ENCODE measurements at regions not wholly inside any gene's neighbourhood (a gene's known extent, or its start where the extent isn't known, plus 50 kb on each side); places are given as distances from the start of the nearest gene placed in this dataset.
A peak's percentile ranks its signal among the peaks of the same experiment; 100 is the strongest.

DNA sequence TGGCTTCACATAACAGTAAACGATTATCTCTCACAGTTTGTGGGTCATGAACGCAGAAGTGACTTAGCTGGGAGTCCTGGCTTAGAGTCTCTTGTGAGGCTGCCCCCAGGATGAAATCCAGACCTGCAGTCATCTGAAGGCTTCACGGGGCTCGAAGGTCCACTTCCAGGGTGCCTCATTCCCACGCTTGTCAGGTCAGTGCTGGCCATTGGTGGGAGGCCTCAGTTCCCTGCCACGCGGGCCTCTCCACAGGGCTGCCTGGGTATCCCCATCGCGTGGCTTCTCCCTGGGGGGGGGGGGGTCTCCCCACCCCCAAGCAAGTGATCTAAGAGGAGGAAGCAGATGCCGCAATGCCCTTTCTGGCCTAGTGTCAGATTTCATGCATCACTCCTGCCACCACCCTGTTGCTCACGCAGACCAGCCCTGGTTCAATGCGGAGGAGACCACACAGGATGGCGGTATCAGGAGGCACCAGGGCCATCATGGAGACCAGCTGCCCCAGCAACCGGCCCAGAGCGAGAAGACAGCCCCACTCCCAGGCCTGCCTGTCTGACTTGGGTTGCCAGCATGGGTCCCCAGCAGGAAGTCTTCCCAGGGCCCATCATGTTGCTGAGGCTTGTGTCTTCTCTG lies 77.3 kb upstream of the CDH5 start:
- DNase-seq: no peak

DNA sequence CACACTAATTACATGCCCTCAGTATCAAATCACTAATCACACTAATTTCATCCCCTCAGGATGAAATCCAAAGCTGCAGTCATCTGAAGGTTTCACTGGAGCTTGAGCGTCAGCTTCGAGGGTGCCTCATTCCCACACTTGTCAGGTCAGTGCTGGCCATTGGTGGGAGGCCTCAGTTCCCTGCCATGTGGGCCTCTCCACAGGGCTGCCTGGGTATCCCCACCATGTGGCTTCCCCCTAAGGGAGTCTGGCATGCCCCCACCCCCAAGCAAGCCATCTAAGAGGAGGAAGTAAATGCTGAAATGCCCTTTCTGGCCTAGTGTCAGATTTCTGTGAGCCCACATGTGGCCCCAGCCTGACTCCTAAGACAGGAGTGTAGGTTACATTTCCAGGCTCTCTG lies 78.6 kb upstream of the CDH5 start:
- DNase-seq: no peak

DNA sequence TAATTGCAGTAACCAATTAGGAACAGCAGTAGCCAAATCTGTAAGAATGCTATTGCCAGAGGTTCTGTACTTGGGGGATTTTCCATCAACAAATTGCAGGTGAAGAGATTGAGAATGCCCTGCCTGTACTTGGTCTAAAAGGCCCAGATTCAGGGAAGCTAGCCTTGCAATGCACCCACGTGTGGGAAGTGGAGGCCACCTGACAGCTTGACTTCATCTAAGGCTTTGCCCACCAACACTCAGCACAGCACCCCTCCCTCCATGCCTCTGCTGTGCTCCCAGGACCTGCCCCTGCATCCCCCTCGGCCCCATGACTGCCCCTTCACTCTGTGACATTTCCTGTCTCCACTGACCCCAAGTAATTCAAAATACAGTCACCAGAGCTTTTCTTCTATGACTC lies 79.1 kb upstream of the CDH5 start:
- no peak for DNase-seq

DNA sequence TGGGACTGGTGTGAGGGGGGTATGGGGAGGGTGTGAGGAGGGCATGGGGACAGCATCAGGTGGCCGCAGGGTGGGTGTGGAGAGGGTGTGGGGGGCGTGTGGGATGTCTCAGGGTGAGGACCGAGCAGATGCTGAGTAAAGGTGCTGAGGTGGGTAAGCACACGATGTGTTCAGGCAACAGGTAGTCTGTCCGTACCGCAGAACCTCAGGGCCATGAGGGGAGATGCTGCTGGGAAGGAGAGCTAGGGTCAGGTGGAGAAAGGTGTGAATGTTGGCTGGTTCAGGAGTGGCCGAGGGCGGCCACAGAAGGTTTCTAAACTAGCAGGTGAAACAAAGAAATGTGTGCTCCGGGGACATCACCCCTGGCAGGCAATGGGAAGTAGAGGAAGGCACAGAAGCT lies 80.0 kb upstream of the CDH5 start:
- DNase-seq: no peak

DNA sequence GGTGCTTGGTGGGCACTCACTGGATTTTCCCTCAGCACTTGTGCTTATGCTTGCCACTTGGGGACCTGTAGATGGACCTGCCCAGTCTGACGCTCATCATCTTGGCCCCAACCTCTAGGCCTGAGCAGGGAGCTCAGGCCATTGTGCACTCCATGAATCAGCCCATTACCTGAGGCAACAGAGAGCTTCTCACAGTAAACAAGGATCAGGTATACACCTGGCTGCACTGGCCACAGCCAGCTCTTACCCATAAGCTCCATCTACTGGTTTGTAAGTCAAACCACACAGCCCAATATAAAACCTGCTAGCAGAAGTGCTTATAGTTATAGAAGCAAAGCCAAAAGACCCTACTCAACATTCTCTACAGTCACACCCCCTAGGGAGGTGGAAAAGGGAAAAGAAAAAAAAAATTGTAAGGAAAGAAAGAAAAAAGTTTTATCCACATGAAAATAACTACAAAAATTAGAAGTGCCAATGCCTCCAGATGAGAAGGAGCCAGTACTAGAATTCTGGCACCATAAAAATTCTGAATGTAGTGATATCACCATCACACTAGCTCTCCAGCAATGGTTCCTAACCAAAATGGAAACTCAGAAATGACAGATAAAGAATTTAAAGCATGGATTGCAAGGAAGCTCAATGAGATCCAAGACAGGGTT lies 87.8 kb upstream of the CDH5 start:
- no peak for DNase-seq

DNA sequence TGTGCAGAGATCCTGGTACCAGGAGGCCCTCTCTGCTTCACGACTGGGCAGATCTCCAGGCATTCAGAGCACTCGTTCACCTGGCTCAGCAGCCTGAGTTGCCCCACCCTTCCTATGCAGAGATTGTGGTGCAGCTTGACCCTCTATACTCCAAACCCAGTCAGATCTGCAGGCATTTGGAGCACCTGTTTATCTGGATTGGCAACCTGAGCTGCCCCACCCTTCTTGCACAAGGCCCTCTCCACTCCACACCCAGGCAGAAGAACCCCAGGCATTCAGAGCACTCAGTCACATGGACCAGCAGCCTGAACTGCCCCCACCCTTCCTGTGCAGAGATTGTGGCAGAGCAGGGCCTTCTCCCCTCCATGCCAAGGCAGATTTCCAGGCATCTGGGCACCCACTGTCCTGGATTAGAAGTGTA lies 88.4 kb upstream of the CDH5 start:
- no peak for DNase-seq

DNA sequence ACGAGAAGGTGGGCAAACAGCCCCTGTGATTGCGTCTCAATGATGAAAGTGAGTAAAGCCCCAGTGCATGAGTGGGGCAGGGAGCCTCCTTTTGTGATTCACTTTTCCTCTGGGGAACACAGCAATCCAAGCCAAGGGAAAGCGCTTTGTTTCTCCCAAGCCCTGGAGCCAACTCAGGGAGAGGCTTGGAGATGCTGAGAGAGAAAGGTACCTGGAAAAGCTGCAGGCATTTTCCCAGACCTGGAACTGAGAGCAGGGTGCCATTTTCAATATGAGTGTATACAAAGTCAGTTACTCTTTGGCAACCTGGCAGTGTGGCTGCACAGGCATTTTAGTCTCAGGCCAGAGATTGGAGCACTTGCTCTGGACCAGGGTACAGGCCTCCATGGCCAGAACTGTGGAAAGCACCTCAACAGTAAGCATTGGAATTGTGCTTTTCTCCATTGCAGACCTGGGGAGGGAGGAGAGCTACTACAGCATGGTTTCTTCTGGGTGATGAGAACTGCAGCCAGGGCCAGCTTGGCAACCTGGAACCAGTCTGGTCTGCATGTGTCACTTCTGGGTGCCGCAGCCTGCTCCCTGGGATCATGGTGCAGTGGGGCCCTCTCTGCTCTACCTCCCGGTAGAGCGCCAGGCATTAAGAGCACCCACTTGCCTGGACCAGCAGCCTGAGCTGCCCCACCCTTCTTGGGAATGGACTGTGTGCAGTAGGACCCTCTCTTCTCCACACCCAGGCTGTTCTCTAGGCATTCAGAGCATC lies 89.0 kb upstream of the CDH5 start:
- DNase-seq: no peak

DNA sequence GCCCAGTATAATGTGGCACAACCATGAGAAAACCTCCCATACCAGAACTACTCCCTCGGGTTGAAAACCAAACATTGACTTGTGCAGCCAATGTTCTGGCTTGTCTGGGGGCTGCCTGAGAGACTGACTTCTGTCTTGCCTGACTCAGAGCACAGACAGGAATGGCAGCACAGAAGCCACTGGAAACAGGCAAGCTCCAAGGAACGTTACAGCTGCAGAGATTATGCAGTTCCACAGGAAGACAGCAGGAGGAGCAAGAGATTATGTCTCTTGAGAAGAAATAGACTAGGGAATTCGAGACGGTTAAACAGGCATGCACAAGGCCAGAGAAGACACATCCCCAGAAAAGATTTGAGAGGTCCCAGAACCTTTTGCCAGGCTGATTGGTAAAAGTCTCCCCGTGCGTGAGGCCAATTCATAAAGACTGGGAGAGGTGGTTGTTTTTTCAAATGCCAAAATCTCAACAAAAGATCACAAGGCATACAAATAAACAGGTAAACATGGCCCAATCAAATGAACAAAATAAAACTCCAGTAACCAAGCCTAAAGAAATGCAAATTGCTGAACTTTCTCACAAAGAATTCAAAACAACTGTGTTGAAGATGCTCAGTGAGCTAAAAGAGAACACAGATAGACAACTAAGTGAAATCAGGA lies 90.6 kb upstream of the CDH5 start:
- DNase-seq: no peak

DNA sequence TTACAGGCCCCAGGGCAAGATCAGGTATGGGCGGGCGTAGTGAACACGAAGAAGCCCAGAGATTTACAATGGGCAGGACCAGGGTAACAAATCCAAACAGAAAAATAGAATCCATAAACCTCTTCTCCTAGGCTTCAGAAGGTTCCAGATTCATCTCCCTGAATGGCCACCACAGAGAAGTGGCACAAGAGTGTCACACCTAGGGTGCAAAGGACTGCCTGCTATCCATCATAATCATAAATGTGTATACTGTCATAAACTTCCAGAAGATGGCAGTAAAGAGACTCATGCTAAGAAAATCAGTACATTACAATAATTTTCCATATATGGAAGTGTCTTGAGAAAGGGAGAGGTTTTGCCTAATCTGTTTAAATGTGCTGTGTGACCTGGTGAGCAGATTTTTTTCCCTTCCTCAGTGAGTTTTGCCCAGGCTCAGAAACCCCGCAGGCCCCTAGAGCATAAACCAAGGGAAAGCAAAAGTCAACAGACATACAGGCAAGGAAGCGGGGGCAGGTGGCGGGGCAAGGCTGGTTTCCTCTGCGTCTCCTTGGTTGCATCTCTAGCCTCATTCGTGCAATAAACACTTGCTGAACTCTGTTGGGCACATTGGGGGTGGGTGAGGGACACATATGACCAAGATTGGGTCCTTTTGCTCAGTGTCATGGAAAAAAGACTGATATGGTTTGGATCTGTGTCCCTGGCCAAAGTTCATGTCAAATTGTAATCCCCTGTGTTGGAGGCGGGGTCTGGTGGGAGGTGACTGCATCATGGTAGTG lies 92.0 kb upstream of the CDH5 start:
- DNase-seq: no peak

DNA sequence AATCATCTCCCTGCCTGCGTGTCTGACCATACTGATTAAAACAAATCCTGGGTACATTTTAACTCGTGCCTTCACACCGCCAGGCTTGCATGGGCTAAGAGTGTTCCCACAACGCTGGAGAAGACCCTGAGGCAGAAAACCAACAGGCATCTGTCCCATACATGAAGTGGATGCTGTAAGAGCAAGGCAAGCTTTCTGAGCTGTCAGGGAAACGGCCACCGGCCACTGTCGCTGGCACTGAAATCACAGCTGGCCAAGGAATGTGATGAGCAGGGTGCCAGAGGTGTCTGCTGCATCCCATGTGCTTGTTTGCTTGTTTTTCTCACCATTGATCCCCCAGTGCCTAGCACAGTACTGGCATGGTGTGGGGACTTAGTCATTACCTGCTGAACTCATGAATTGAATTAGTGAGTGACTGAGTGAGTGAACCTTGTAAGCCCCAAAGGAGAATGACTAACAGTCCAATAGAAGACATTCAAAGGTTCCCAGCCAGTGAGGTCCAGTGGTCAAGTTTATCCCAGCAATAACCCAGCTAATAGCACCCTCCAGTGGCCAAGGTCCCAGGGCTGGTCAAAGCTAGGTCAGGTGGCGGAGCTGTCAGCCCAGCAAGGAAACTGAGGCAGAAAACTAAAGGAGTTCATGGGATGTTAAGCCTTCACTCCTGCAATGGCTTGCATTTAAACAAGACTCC lies 92.7 kb upstream of the CDH5 start:
- no peak for DNase-seq

DNA sequence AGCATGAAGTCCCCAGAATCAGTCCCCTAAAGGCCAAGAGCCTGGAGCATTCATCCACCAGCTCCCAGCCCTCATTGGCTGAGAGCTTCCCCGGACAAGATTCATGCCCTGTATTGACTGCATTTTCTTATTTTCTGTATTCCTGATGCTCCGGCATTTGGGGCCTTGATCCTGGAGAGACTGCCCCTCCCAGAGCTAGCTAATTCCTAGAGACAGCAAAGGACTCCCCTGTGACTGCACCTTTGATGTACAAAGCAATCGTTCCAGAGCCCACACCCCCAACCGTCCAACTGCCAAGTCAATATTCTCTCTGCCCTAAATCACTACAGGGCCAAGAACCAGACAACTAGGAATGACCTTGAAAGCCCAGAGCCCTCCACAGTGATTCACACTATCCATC lies 93.4 kb upstream of the CDH5 start:
- no peak for DNase-seq

DNA sequence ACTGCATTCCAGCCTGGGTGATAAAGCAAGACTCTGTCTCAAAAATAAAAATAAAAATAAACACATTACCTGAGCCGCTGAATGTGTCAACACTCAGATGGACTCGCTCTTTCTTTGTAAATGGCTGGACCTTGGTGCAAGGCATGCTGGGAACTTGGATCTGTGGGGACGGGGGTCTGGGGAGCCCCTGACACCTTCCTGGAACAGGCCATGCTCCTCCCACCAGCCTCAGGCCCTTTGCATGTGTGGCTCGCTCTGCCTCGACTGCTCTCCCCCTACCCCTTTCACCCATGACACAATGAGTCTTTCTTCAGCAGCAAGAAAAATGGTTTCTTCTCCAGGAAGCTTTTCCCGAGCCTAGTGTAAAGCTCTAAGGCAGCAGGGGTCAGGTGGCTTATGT lies 94.0 kb upstream of the CDH5 start:
- no peak for DNase-seq

DNA sequence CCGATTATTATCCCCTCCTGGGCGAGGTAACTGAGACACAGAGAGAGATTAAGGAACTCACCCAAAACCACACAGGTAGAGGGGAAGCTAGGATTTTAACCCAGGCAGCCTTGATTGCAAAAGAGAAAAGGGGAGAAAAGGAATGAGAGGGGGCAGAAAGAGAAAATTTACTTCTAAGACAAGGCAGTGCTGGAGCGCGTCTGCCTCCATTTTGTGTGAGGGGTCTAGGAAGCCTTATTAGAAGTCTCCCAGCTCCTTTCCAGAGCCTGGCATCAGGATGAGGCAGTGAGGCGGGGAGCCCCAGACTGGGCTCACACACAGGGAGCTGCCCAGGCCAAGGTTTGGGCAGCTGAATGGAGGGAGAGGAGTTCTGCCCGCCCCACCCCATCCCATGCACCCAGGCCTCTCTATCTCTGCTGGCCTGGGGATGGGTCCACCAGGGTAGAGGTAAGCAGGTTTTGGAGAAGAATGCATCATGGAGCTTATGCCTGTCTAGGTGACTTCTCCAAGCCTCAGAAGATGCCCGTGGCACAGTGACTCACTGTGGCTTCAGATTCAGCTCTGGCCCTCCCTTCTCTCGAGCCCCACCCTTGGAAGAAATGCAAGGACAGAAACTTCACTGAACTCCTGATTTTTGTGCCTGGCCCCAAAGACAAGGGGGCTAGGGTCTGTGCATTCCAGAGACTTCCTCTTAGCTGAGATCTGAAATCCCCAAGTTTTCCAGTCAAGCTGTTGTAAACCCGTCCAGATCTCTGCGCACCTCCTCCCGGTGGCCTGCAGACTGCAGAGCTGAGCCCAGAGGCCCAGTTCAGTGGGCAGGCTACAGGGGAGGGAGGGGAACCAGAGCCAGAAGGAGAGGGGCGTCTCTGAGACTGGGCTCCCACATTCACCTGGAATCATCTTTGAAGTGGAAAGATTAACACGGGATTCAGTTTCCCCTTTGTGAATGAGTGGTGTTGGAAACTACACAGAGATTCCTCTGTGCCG lies 95.1 kb upstream of the CDH5 start:
- DNase-seq: no peak

DNA sequence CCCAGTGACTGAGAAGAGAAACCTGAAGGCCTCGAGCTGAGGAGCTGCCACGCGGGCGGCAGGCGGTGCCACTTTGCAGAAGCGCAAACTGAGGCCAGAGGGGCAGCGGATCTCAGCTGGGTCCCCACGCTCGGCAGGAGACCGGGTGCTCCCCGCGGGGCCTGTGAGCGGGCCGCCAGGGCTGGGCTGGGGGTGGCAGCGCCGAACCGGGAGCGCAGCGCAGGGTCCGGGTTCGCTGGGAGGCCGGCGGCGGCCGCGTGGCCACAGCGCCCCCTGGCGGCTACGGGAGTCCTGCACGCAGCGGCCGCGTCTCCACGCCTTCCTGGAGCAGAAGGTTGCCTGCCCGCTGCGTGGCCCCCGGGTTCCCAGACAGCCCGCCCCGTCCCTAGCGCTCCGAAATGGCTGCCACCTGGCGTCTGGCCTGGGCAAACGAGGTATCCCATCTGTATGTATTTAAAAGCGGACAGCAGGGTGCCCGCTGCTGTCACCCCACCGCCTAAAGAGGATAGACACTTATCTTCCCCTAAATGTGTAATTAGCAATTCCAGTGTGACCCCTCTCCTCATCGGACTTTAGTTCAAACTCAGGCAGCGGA lies 96.1 kb upstream of the CDH5 start:
- peak; percentile 16 for DNase-seq

DNA sequence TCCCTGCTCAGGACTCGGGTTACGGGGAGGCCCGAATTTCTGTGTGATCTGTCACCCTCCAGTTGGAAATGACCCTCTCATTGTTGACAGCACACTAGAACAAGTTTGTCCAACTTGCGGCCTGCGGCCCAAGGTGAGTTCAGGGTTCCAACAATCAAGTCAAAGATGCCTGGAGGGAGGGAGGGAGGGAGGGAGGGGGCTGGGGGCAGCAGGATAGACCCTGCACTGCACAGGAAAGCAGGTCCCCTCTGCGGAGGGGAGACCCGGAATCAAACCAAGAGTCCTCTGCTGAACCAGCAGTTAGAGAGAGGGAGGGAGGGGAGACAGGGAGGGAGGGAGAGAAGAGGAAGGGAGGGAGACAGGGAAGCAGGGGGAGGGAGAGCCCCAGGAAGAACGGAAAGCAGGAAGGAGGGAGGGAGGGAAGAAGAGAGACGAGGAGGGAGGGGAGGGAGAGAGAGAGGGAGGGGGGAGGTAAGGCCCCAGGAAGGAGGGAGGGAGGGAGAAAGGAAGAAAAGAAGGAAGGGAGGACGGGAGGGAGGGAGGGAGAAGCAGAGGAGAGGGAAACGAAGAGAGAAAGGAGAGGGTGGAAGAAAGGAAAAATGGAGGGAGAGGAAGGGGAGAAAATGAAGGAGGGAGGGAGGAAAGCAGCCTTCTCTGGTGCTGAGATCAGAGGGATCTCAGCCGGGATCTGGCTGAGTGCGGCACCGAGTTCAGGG lies 96.7 kb upstream of the CDH5 start:
- DNase-seq: no peak

DNA sequence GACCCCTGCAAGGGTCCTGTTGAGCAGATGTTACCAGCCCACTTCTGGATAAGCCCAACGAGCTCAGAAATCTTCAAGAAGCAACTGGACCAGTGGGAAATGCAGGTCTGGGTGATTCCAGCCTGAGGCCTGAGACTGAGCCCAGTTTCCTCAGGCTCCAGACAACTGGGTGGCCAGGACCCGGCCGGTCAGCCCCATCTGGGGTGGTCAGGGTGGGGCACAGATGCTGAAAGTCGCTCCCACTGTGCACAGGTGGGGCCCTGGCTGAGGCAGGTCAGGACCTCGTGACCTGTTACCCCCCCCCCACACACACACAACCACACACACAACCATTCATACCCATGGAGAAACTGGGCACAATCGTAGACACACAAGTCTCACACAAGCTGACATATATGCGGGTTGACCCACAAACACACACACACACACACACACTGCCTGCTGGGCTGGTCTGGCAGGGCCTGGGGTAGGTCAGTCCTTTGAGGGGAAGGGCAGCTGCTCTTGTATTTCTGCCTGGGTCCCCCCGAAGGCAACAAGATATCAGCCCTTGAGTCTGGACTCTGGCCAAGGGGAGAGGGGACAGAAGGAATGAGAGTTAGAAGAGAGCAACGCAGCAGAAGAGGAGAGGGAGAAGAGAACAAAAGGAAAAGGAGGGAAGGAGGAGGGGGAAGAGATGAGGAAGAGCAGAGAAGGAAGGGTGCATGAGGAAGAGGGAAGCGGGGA lies 99.0 kb upstream of the CDH5 start:
- no peak for DNase-seq

DNA sequence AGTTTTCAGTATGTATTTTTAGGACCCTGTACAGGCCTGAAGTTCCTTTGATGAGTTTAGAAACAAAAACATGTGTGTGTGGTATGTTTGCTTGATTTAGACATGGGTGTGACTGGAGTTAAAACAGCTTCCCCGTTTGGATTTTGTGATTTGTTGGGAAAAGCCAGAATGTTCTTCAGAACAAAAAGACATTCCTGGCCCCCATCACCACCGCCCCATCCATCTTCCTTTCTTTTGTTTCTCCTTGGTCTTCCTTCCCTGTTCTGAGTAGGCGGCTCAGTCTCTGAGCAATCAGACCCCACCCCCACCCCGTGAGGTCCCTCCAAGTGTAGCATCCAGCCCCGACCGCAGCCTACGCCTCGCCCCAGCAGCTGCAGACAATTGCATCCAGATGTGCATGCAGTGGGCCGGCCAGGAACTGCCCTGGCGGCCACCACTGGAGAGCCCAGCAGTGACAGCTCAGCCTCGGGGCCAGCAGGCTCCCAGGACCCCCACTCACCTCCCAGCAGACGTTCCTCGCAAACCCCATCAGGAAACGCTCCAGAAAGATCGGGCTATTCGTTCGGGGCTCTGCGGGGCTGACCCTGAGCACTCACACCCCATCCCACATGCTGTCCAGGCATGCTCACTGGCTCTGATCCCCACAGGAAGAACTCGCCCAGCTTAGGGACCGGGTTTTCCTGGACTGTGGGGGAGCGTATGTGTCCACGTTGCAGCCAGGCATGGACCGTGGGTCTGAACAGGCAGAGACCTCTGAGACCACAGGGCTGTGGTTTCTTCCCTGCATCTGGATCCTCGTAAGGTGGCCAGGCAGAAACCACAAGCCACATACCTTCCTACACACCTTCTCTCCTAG lies 99.8 kb upstream of the CDH5 start:
- DNase-seq: no peak

DNA sequence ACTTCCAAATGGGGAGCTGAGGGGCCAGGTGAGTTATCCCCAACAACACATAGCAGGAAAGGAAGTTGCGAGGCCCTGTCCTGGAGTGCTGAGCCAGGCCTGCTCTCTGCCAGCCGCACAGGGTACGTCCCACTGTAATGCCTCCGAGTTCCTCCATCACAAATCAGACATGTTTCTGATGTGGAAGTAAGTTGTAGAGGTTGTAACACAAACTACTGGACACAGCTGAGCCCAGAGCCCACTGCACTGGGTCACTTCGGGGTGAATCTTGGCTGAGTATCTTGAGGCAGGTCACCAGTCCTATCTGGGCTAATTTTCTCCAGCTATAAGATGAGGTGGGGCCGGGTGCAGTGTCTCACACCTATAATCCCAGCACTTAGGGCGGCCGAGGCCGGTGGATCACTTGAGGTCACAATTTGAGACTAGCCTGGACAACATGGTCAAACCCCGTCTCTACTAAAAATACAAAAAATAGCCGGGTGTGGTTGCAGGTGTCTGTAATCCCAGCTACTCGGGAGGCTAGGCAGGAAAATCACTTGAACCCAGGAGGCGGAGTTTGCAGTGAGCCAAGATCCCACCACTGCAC lies 100.8 kb upstream of the CDH5 start:
- no peak for DNase-seq
